NCI-H524 treated with DMSO at 0.1 percent for 48 hours (cell line): ENCODE measurements at regions not wholly inside any gene's neighbourhood (a gene's known extent, or its start where the extent isn't known, plus 50 kb on each side); places are given as distances from the start of the nearest gene placed in this dataset.
"Not testable (repeated sequence)": the region's sequence is repeated elsewhere in the genome, so short reads cannot be mapped to it uniquely, and the experiment has no call there.

ENCODE experiments used
- DNase-seq: peaks from one replicate; lab custom pipeline; 2025; lab: John Stamatoyannopoulos, UW

- not testable (repeated sequence) for DNase-seq
These were observed 64.9 kb upstream of the CTSV start for GRCh38 chr9:97103613-97104383.

GRCh38 chr9:97099540-97099939 is 60.6 kb upstream of the CTSV start:
- DNase-seq: not testable (repeated sequence)

- DNase-seq: no peak
These were observed 57.9 kb upstream of the CTSV start for GRCh38 chr9:97096793-97097192.

GRCh38 chr9:97089361-97089760 is 50.4 kb upstream of the CTSV start:
- not testable (repeated sequence) for DNase-seq
